Activated CD4-positive, alpha-beta memory T cell treated with anti-CD3 and anti-CD28 coated beads, Interleukin-2, amount 10 ng/mL, durations not matched to agents 7 days and 5 days (primary cell): ENCODE measurements at regions not wholly inside any gene's neighbourhood (a gene's known extent, or its start where the extent isn't known, plus 50 kb on each side); places are given as distances from the start of the nearest gene placed in this dataset.
"Not testable (repeated sequence)": the region's sequence is repeated elsewhere in the genome, so short reads cannot be mapped to it uniquely, and the experiment has no call there.

Source experiments
- CTCF ChIA-PET: fragments of 350-600 bp; sonication (Branson Sonifier 250); formaldehyde crosslinking; loops from one replicate; lab custom pipeline; 2021; ENCODE audit warnings: antibody characterized with exemption, inconsistent platforms; lab: Charles Lee
- POLR2A ChIA-PET: fragments of 350-600 bp; sonication (Branson Sonifier 250); formaldehyde crosslinking; loops from one replicate; lab custom pipeline; 2021; ENCODE audit warnings: antibody characterized with exemption; lab: Charles Lee
- DNase-seq: peaks from one replicate; pipeline ENCODE4 v3.0.0-alpha.2; 2020
- H3K27ac Mint-ChIP-seq: one replicate; pipeline ENCODE4 v1.8.0; 2021; ENCODE audit warnings: mild to moderate bottlenecking, mixed read lengths
- H3K27me3 Mint-ChIP-seq: one replicate; pipeline ENCODE4 v1.8.0; 2021; ENCODE audit warnings: mixed read lengths
- H3K36me3 Mint-ChIP-seq: one replicate; pipeline ENCODE4 v1.8.0; 2021; ENCODE audit warnings: low read depth, mixed read lengths
- H3K4me1 Mint-ChIP-seq: one replicate; pipeline ENCODE4 v1.8.0; 2021; ENCODE audit warnings: mixed read lengths
- H3K4me3 Mint-ChIP-seq: one replicate; pipeline ENCODE4 v1.8.0; 2021; ENCODE audit warnings: mild to moderate bottlenecking, mixed read lengths
- H3K9me3 Mint-ChIP-seq: one replicate; pipeline ENCODE4 v1.8.0; 2021; ENCODE audit warnings: mixed read lengths

DNA sequence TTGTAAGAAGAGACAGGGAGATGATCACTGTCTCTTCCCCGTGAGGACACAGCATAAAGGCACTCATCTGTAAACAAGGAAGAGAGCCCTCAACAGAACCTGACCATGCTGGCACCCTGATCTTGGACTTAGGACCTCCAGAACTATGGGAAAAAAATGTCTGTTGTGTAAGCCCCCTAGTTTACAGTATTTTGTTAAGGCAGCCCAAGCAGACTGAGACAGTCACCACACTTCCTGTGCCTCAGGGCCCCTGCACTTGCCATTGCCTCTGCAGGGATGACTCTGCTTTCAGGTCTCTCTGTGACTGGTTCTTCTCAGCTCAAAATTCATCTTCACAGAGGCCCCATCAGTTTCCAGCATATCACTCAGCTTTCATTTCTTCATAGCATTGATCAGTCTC, 372.1 kb downstream of the TLE1 start:
- H3K4me3 Mint-ChIP-seq = no peak overlapping the region
- ChIA-PET POLR2A (no interaction called here), CTCF (no interaction called here)
- DNase-seq = no peak
- no peaks in the 10 kb centered on the region for H3K4me1 Mint-ChIP-seq
- H3K36me3 Mint-ChIP-seq = no peaks in the 10 kb centered on the region
- H3K27ac Mint-ChIP-seq = no peak overlapping the region
- H3K9me3 Mint-ChIP-seq = peaks cover 33% of the 10 kb centered on the region
- no peaks in the 10 kb centered on the region for H3K27me3 Mint-ChIP-seq

GRCh38 chr9:81314490-81314889, 374.9 kb downstream of the TLE1 start:
- Mint-ChIP-seq H3K9me3 (peaks cover 41% of the 10 kb centered on the region), H3K27me3 (no peaks in the 10 kb centered on the region), H3K4me1 (no peaks in the 10 kb centered on the region), H3K27ac (no peak overlapping the region), H3K4me3 (no peak overlapping the region), H3K36me3 (no peaks in the 10 kb centered on the region)
- POLR2A ChIA-PET = no interaction called here
- CTCF ChIA-PET = no interaction called here
- DNase-seq = no peak

DNA sequence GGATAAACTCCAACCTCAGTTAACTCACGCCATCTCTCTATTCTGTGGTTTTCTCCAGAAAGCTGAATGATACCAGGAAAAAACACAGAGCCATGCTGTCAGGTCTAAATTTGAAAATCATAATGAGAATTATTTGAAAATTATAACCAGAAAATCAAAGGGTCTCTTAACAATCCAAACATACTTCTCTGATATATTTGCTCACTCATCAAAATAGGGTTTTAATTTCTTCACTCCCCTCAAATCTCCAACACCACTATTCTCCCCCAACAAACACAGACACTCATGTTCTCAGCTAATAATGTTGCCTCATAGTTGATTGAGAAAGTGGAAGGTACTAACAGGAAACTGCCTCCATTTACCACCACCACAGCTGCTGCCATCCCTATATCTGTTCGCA, 375.5 kb downstream of the TLE1 start:
- no peaks in the 10 kb centered on the region for H3K36me3 Mint-ChIP-seq
- peaks cover 46% of the 10 kb centered on the region for H3K9me3 Mint-ChIP-seq
- H3K27me3 Mint-ChIP-seq = no peaks in the 10 kb centered on the region
- POLR2A ChIA-PET = no interaction called here
- CTCF ChIA-PET = interaction anchor here (0.6 kb wide), 1 partner anchor 45 kb away, joined by 3 read pairs; no protein-coding TSS in a partner anchor
- no peak overlapping the region for H3K27ac Mint-ChIP-seq
- no peak overlapping the region for H3K4me3 Mint-ChIP-seq
- H3K4me1 Mint-ChIP-seq = no peaks in the 10 kb centered on the region
- no peak for DNase-seq

GRCh38 chr9:81312346-81312745, 377.0 kb downstream of the TLE1 start:
- CTCF ChIA-PET = no interaction called here
- no peaks in the 10 kb centered on the region for H3K36me3 Mint-ChIP-seq
- H3K27ac Mint-ChIP-seq = no peak overlapping the region
- POLR2A ChIA-PET = no interaction called here
- H3K4me1 Mint-ChIP-seq = no peaks in the 10 kb centered on the region
- H3K27me3 Mint-ChIP-seq = no peaks in the 10 kb centered on the region
- no peak overlapping the region for H3K4me3 Mint-ChIP-seq
- DNase-seq = no peak
- H3K9me3 Mint-ChIP-seq = peaks cover 39% of the 10 kb centered on the region

- ChIA-PET POLR2A (no interaction called here), CTCF (no interaction called here)
- peaks cover 26% of the 10 kb centered on the region for H3K9me3 Mint-ChIP-seq
- no peak overlapping the region for H3K4me3 Mint-ChIP-seq
- no peaks in the 10 kb centered on the region for H3K27me3 Mint-ChIP-seq
- H3K36me3 Mint-ChIP-seq = no peaks in the 10 kb centered on the region
- H3K27ac Mint-ChIP-seq = no peak overlapping the region
- H3K4me1 Mint-ChIP-seq = no peaks in the 10 kb centered on the region
- DNase-seq = no peak
Measured at GRCh38 chr9:81308404-81308803, 380.9 kb downstream of the TLE1 start.

DNA sequence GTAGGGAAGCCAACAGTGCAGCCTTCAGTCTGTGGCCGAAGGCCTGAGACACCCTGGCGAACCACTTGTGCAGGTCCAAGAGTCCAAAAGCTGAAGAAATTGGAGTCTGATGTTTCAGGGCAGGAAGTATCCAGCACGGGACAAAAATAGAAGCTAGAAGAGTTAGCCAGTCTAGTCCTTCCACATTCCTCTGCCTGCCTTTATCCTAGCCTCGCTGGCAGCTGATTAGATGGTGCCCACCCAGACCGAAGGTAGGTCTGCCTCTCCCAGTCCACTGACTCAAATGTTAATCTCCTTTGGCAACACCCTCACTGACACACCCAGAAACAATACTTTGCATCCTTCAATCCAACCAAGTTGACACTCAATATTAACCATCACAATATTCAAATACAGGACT, 381.6 kb downstream of the TLE1 start:
- H3K36me3 Mint-ChIP-seq, H3K4me3 Mint-ChIP-seq, H3K4me1 Mint-ChIP-seq, H3K27ac Mint-ChIP-seq, H3K27me3 Mint-ChIP-seq, CTCF ChIA-PET, DNase-seq, POLR2A ChIA-PET: not testable (repeated sequence)
- peaks cover 26% of the 10 kb centered on the region for H3K9me3 Mint-ChIP-seq

DNA sequence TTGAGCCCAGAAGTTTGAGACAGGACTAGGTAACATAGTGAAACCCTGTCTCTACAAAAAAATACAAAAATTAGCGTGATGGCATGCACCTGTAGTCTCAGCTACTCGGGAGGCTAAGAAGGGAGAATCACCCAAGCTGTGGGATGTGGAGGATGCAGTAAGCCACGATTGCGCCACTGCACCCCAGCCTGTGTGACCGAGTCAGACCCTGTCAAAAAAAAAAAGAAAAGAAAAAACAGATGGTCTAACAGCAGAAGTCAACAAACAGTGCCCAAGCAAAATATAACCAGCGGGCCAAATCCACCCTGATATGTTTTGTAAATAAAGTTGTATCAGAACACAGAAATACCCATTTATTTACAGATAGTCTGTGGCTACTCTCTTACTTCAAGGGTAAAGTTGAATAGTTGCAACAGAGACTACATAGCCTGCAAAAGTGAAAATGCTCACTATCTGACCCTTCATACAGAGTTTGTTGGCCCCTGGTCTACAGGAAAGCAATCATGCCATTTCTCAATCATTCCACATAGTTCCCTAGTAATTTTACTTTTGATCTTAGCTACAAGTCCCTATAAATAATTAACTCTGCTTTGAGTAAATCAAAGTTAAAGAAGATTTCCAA, 383.7 kb downstream of the TLE1 start:
- POLR2A ChIA-PET = no interaction called here
- Mint-ChIP-seq H3K4me3 (no peak overlapping the region), H3K27me3 (no peaks in the 10 kb centered on the region), H3K9me3 (peaks cover 25% of the 10 kb centered on the region), H3K36me3 (no peaks in the 10 kb centered on the region), H3K27ac (no peak overlapping the region), H3K4me1 (no peaks in the 10 kb centered on the region)
- CTCF ChIA-PET = interaction anchor here (0.6 kb wide), 1 partner anchor 12 kb away, joined by 3 read pairs; no protein-coding TSS in a partner anchor
- no peak for DNase-seq

DNA sequence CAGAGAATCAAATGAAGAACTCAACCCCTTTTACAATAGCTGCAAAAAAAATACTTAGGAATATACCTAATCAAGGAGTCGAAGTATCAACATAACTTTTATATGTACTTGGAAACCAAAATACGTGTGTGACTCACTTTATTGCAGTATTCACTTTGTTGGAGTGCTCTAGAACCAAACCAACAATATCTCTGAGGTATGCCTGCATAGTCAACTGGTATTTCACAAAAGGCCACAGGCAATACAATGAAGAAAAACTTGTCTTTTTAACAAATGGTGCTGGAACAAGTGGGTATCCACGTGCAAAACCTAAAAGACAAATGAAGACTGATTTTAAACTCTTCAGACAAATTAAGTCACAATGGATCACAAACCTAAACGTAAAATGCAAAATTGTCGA, 385.7 kb downstream of the TLE1 start:
- no peaks in the 10 kb centered on the region for H3K36me3 Mint-ChIP-seq
- CTCF ChIA-PET = no interaction called here
- H3K27ac Mint-ChIP-seq = no peak overlapping the region
- POLR2A ChIA-PET = no interaction called here
- H3K9me3 Mint-ChIP-seq = peaks cover 14% of the 10 kb centered on the region
- no peak overlapping the region for H3K4me3 Mint-ChIP-seq
- H3K4me1 Mint-ChIP-seq = no peaks in the 10 kb centered on the region
- no peaks in the 10 kb centered on the region for H3K27me3 Mint-ChIP-seq
- DNase-seq = no peak

DNA sequence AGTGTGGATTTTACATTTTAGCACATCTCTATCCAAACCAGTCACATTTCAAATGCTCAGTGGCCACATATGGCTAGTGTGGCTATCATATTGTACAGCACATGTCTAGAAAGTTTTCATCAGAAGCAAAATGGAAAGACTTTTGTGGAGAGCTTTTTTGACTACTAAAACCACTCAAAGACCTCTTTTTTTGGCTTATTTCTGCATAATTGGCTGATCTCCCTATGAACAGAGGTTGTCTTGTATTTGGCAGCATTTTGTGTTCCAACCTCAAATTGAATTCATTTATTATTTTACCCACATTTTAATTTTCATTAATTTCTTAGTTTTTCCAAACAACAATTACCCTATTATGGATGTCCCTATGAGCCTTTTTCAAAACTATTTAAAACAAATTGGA, 395.7 kb downstream of the TLE1 start:
- no peak overlapping the region for H3K27ac Mint-ChIP-seq
- no peak overlapping the region for H3K4me3 Mint-ChIP-seq
- no peaks in the 10 kb centered on the region for H3K27me3 Mint-ChIP-seq
- ChIA-PET CTCF (no interaction called here), POLR2A (no interaction called here)
- no peak for DNase-seq
- peaks cover 31% of the 10 kb centered on the region for H3K9me3 Mint-ChIP-seq
- H3K36me3 Mint-ChIP-seq = no peaks in the 10 kb centered on the region
- no peaks in the 10 kb centered on the region for H3K4me1 Mint-ChIP-seq

DNA sequence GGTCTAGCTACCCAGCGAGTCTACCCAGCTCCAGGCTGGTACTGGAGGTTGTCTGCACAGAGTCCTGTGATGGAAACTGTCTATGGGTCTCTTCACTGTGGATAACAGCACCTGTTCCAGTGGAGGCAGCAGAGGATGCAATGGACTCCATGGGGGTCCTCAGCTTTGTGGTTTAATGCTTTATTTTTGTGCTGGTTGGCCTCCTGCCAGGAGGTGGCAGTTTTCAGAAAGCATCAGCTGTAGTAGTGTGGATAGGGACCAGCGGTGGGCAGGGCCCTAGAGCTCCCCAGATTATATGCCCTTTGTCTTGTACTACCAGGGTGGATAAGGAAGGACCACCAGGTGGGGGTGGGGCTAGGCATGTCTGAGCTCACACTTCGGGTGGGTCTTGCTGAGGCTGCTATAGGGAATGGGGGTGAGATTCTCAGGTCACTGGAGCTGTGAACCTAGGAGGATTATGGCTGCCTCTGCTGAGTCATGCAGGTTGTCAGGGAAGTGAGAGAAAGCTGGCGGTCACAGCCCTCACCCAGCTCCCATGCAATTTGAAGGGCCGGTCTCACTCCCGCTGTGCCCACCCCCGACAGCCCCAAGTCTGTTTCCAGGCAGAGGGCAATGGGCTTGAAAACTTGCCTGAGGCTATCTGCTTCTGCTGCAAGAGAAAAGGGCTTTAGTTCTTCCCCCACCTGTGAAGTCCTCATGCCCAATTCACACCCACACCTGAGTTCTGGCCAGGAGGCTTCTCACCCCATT, 397.1 kb downstream of the TLE1 start:
- CTCF ChIA-PET = no interaction called here
- Mint-ChIP-seq H3K36me3 (no peaks in the 10 kb centered on the region), H3K9me3 (peaks cover 36% of the 10 kb centered on the region), H3K27ac (no peak overlapping the region), H3K4me1 (no peaks in the 10 kb centered on the region), H3K4me3 (no peak overlapping the region), H3K27me3 (no peaks in the 10 kb centered on the region)
- DNase-seq = no peak
- POLR2A ChIA-PET = no interaction called here

DNA sequence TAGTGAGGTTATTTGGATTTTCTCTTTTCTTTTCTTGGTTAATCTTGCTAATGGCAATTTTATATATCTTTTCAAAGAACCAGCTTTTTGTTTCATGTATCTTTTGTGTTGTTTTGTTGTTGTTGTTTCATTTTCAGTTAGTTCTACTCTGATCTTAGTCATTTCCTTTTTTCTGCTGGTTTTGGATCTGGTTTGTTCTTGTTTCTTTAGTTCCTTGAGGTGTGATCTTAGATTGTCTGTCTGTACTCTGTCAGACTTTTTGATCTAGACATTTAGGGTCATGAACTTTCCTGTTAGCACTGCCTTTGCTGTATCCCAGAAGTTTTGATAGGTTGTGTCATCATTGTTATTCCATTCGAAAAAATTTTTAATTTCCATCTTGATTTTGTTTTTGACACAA, 399.7 kb downstream of the TLE1 start:
- Mint-ChIP-seq H3K27me3 (no peaks in the 10 kb centered on the region), H3K36me3 (no peaks in the 10 kb centered on the region), H3K9me3 (peaks cover 41% of the 10 kb centered on the region), H3K4me3 (no peak overlapping the region), H3K27ac (no peak overlapping the region), H3K4me1 (no peaks in the 10 kb centered on the region)
- DNase-seq = no peak
- ChIA-PET POLR2A (no interaction called here), CTCF (no interaction called here)

DNA sequence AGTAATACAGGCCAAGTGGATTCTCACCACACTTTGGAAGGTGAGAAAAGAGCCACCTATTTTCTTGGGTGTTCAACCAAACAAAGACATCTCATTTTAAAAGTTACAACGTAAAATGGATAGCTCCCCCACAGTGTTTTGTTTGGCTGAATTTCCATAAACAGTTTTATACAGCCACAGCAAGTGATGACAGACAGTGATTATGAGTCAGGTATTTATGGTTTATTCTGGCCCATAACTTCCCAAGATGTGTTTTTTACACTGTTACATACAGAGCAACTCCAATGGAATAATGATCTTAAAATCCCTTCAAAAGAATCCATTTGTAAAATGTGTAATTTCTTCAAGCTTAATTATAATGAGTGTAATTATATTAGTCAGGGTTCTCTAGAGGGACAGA, 421.3 kb downstream of the TLE1 start:
- no peaks in the 10 kb centered on the region for H3K27me3 Mint-ChIP-seq
- ChIA-PET POLR2A (no interaction called here), CTCF (no interaction called here)
- no peak for DNase-seq
- H3K4me3 Mint-ChIP-seq = no peak overlapping the region
- H3K27ac Mint-ChIP-seq = no peak overlapping the region
- H3K9me3 Mint-ChIP-seq = peaks cover 17% of the 10 kb centered on the region
- H3K4me1 Mint-ChIP-seq = no peaks in the 10 kb centered on the region
- no peaks in the 10 kb centered on the region for H3K36me3 Mint-ChIP-seq

DNA sequence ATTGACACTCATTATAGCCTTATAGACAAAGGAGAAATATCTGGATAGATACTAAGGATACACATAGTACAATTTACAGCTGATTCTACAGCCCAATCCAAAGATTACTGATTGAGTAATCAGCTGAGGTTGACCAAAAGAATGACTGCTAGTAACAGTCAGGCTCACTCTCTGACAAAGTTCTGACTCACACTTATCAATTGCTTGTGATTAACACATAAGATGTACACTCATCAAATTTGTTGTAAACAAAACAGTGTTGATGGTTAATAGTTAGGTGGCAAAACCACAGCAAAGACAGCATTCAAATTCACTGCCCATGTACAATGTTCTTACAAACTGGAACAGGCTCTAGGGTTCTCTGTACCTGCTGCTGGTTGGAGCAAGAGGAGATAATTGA, 422.7 kb downstream of the TLE1 start:
- Mint-ChIP-seq H3K27ac (no peak overlapping the region), H3K9me3 (peaks cover 17% of the 10 kb centered on the region), H3K27me3 (no peaks in the 10 kb centered on the region), H3K4me1 (no peaks in the 10 kb centered on the region), H3K36me3 (no peaks in the 10 kb centered on the region), H3K4me3 (no peak overlapping the region)
- ChIA-PET POLR2A (no interaction called here), CTCF (no interaction called here)
- no peak for DNase-seq

DNA sequence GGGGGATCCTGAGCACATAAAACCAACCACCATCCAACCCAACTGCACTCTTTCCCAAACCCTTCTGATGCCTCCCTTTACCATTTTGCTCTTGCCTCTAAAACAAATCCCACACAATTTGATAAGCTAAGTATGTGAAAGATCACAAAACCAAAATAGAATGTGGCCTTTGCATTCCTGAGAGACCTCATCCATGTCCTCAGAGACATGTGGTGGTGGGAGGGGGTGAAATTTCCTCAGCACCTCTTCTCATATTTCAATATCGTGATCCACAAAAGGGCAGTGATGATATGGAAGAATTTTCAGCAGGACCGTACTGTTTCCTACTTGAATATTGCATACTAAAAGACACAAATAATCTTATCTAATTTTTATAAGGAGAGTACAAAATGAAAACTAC, 423.3 kb downstream of the TLE1 start:
- ChIA-PET CTCF (no interaction called here), POLR2A (no interaction called here)
- no peak overlapping the region for H3K27ac Mint-ChIP-seq
- no peak for DNase-seq
- H3K9me3 Mint-ChIP-seq = peaks cover 21% of the 10 kb centered on the region
- no peaks in the 10 kb centered on the region for H3K36me3 Mint-ChIP-seq
- no peak overlapping the region for H3K4me3 Mint-ChIP-seq
- H3K27me3 Mint-ChIP-seq = no peaks in the 10 kb centered on the region
- H3K4me1 Mint-ChIP-seq = no peaks in the 10 kb centered on the region
